ENCODE measurements at regions not wholly inside any gene's neighbourhood (a gene's known extent, or its start where the extent isn't known, plus 50 kb on each side); places are given as distances from the start of the nearest gene placed in this dataset.
A peak's percentile ranks its signal among the peaks of the same experiment; 100 is the strongest.
"Not testable (repeated sequence)": the region's sequence is repeated elsewhere in the genome, so short reads cannot be mapped to it uniquely, and the experiment has no call there.

DNA sequence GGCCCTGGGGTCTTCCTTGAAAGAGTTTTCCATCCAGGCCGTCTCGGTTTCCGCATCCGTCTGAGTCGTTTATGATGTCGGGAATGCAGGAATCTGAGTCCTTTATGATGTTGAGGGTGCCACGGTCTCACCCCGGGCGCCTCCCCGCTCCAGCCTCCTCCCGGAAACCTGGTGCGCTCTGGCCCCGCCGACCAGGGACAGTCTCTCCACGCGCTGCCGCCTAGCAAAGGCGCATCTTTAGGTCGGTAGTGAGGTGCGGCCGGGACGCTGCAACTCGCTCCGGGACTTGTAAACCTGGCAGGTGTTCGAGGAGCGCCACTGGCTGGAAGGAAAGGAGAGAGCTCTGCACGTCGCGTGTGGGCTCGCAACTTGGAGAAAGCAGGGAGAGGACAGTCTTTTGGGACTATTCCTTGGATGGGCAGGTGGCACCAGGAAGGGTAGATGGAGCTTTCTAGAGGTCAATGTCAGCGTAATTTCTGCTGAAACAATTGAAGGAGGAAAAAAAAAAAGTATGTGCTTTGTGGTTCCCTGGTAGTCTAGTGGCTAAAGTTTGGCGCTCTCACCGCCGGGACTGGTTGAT lies 132.0 kb downstream of the FAM72B start:
- DNase-seq: peak in 1 of 2 experiments; percentile 0

DNA sequence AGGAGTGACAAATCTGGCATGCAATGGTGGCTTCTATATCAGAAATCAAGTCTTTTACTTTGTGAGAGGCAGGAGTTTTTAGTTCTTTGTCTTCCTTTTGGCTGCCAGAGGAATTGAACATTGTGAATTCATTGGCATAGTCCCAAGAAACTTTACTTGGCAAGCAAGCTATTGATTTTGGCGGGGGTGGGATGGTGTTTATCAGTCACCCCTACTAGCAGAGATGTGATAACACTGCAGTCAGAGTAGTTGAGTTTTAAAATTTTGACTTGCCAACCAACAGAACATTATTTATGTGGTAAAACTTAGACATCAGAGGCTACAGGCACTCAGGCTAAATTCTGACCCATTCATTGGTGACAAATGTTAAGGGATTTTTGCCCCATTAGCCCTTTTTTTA lies 129.2 kb downstream of the FAM72B start:
- DNase-seq: not testable (repeated sequence)

DNA sequence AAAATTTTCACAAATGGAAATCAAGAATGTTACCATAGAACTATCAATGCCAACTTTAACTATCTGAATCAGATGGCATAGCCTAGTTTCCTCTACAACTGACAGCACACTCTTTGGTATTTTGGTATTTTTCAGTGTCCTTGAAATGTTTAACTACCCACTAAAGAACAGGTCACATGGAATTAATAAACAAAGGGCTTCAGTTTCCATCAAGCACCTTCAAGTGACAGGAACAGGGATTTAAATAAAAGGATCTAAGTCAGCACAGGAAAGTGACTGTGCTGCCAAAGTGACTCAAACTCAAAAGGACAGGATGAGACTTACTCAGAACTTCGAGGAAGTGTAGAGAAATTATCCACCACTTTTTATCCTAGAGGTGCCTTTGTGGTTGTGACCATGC lies 117.2 kb downstream of the FAM72B start:
- not testable (repeated sequence) for DNase-seq

DNA sequence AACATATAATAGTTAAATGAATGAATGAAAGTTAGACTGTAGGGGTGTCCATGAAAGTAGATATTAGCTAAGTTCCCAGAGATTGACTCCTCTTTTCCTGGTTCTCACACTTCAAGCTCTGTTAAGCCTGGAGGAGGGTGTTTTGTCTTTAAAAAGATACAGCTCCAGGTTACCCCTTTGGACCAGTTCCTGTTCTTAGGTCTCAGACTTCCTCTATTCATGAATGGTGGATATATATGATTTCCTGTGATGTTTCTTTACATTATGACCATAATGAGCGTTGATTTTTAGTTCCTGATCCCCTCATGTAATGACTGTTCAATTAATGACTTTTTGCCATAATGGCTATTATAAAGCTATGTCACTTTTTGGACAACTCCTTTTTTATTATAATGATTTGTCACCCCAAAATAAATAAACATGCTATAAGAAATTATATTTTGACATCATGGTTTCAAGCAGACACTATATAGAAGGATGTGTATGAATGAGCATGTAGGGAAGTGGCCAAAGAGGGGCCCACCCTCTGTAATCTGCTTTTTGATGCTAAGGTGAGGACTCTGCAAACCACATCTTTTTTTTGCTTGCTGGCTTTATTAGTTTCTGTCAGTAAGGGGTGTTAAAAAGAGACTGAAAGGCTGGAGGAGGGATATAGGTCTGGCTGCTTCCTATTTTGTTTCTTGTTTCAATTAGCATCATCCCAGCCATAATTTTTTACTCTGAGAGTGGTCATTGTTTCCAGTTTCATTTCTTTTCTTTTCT lies 115.2 kb downstream of the FAM72B start:
- not testable (repeated sequence) for DNase-seq

DNA sequence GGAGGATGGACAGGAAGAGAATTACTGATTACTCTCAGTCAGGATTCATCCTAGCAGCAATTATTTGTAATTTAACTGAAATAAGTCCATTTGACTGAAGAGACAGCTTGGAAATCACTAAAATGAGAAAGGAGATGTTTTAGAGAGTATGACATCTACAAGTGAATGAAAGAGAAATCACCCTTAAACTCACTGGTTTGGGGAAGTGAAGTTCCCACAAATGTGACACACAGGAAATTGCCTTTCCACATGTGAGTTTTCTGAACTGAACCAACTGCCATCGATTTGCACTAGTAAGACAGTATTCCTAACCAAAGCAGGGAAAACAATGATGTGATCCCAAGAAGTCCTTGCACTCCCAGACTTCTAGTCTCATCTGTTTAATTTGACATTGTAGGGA lies 110.3 kb downstream of the FAM72B start:
- DNase-seq: not testable (repeated sequence)

DNA sequence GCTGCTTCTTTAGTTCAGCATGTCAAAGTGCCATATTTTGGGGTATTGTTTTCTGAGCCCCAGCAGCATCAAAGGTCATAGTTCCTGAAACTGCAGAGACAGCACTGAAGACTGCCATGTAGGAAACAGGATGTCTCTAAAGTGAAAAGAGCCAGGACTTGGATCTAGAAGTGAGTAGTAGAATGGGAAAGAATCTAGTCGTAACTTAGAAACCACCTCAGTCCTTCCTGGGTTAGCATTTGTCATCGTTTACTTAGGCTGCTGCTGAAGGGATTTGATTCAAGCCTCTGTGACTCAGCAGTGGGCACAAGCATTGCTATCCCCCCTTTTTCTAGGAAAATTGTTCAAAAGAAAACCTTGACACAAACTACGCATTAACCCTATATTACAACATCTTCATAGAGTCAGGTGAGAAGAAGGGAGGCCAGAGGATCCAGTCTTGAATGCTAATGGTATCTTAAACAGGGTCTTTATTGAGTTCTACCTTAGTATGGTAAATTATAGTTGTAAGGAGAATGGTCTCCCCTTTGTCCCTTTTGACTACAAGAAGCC lies 108.8 kb downstream of the FAM72B start:
- not testable (repeated sequence) for DNase-seq

DNA sequence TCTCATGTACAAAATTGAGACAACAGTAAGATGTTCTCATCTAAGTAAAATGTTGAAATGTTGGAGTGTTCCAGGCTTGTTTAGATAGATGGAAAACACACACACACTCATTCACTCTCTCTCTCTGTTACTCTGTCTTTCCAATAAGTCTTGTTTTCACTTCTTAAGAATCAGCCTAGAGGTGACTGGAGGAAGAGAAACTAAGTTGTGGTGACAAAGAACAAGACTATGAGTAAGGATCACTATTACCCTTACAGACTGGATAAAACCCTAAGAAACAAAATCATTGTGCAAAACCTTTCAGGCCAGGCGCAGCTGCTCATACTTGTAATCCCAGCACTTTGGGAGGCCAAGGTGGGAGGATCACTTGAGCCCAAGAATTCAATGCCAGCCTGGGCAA lies 107.5 kb downstream of the FAM72B start:
- DNase-seq: not testable (repeated sequence)

DNA sequence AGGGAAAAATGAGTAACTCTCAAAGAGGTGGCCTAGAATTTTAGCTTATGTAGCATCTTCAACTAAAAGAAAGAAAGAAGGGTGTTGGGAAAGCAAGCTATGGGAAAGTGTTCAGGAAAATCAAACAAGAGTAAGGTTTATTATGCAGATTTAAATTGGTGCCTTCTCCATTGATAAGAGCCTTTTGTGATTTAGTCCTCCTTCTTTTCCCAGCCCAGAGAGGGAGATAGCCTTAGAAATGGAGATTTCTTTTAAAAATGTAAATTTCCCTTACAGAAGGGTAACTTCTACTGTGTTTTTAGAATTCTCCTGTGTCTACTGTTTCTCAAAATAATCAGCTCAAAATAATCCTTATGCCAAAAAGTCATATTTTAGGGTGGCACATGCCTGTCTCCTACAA lies 104.5 kb downstream of the FAM72B start:
- not testable (repeated sequence) for DNase-seq

DNA sequence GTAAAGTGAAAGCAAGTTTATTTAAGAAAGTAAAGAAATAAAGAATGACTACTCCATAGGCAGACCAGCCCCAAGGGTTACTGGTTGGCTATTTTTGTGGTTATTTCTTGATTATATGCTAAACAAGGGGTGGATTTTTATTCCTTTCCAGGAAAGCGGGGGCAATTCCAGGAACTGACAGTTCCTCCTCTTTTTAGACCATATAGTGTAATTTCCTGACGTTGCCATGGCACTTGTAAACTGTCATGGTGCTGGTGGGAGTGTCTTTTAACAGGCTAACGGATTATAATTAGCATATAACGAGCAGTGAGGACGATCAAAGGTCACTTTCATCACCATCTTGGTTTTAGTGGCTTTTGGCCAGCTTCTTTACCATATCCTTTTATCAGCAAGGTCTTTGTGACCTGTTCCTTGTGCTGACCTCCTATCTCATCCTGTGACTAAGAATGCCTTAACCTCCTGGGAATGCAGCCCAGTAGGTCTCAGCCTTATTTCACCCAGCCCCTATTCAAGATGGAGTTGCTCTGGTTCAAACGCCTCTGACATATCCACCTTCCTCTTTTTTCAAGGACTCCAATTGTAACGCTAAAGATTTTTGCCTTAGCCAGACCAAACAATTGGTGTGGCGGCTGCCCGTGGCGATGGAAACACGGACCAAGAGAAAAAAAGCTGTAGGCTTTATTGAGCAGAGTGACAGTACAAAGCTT lies 103.8 kb downstream of the FAM72B start:
- DNase-seq: peak in 1 of 2 experiments; percentile 0

DNA sequence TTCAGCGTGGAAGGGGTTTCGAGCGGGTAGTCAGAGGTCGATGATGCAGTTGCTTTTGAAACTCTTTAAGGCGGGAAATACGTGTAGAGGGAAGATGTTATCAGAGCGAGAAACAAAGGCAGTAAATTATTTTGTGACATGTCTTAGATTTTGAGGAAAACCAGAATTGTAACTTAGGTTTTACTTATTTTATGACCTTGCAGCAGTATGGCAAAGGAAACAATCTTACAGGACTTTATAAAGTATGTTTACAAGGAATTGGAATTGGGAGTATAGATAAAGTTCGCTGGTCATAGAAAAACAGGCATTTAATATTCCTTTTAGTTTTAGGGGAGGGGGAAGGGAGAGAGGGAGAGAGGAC lies 103.3 kb downstream of the FAM72B start:
- not testable (repeated sequence) for DNase-seq

DNA sequence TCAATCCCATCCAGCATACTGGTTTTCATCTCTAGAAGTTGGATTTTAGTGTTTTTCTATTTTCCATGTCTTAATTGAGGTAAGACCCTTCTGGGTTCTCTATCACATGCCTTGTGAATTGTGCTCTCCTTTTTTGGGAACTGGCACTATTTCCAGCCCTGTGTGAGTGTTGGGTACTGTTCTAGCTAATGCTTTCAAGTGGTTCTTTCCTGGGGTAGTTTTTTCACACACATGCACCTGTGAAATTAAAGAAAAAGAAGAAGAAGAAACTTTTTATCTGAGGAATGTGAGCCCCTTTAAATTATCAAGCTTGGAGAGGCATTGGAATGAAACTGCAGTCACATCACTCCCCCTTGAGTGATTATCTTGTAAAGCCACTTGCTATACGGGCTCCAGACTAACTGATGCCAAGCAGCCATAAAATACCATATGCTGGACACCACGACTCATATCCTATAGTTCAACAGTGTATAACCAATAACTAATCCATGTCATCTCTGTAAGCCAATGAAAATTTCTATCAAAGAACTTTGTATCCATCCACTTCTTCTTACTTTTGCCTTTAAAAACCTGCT lies 102.4 kb downstream of the FAM72B start:
- not testable (repeated sequence) for DNase-seq

DNA sequence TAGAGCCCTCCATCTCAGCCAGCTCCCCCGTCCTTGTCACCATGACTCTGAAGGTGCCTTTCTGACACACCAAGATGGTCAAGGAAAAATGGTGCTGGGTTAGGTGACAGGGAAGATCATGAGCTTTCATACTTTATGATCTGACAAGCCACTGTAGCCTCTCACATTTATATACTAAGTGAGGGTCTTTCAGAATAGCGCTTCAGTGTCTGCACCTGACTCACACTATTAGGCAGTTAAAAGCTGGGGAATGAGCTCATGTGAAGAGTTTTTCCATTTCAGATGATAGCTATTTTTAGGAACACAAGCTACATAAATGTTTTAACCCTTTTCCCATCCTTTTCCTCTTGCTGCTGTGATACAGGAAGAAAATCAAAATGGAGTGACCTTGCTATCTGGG lies 101.1 kb downstream of the FAM72B start:
- not testable (repeated sequence) for DNase-seq

DNA sequence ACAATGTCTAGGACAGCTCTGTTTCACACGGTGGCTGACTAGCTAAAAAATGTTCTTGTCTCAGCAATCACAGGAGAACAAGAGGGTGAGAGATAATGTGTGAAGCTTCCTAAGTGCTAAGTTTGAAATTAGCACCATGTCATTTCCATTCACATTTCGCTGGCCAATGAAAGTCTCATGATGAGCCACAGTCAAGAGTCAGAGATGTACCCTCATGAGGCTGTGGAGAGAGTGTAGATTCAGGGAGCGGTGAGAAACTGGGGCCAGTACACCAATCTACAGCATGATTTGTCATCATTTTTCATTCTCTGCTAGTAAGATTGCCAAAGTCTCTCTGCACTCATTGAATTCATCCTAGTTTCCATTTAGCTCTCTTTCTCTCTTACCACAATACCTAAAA lies 97.9 kb downstream of the FAM72B start:
- DNase-seq: not testable (repeated sequence)

DNA sequence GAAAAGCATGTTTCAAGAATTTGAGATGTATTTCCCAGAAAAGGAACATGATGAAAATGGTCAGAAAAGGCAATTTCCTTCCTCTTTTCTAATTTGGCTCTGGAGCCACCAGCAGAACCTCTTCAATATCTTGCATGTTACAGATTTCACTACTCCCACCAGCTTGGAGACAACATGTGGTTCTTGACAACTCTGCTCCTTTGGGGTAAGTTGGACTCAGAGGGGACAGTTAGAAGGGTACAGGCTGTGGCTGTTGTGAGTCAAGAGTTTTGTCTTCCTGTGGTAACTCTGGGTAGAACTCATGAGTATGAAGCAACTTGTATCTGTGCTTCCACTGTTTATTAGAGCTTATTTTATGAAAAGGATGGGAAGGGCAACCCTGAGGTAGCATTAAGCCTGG lies 96.9 kb downstream of the FAM72B start:
- DNase-seq: not testable (repeated sequence)

DNA sequence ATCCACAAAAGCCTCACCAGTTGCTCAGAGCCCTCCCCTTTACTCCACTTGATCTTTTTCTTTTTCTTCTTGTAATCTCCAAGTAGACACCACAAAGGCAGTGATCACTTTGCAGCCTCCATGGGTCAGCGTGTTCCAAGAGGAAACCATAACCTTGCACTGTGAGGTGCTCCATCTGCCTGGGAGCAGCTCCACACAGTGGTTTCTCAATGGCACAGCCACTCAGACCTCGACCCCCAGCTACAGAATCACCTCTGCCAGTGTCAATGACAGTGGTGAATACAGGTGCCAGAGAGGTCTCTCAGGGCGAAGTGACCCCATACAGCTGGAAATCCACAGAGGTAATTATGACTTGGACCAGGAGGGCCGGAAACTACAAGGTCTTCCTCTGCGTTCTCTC lies 95.6 kb downstream of the FAM72B start:
- not testable (repeated sequence) for DNase-seq

DNA sequence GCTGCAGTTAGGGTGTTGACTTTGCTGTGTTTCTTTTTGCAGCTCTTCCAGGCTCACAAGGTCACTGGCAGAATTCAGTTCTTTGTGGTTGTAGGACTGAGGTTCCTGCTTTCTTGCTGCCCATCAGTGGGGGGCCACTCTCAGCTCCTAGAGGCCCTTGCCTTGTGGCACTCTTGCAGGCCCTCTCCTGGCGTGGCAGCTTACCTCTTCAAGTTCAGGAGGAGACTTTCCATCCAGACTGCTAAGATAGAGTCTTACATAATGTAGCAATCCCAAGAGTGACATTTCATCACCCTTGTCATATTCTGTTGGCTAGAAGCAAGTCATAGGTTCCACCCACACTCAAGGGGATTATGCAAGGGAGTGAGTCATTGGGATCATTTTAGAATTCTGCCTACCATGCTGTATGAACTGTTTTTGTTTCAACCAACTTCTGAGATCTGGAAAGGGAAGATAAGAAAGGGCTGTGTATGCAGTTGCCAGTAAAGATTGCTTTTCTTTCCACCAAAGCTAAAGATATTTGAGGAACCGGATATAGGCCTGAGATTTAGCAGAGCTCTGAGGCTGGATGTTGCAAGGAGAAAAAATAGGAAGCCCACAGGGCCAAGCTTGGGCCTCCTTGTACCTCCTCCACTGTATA lies 91.7 kb downstream of the FAM72B start:
- not testable (repeated sequence) for DNase-seq

DNA sequence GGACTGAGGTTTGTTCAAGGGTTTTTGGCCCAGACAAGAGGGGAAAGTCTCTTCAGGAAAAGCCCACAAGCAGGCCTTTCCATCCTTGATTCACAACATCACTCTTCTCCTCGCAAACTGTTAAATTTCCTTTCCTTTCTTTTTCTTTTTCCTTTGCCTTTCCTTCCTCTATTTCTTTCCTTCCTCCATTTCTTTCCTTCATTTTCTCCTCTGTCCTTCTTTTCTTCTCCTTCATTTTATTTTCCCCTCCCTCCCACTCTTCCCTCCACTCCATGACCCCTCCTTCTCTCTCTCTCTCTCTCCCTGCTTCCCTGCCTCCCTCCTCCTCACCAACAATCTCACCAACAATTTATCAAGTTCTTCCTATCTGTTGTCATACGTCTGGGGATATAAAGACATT lies 89.1 kb downstream of the FAM72B start:
- DNase-seq: not testable (repeated sequence)

DNA sequence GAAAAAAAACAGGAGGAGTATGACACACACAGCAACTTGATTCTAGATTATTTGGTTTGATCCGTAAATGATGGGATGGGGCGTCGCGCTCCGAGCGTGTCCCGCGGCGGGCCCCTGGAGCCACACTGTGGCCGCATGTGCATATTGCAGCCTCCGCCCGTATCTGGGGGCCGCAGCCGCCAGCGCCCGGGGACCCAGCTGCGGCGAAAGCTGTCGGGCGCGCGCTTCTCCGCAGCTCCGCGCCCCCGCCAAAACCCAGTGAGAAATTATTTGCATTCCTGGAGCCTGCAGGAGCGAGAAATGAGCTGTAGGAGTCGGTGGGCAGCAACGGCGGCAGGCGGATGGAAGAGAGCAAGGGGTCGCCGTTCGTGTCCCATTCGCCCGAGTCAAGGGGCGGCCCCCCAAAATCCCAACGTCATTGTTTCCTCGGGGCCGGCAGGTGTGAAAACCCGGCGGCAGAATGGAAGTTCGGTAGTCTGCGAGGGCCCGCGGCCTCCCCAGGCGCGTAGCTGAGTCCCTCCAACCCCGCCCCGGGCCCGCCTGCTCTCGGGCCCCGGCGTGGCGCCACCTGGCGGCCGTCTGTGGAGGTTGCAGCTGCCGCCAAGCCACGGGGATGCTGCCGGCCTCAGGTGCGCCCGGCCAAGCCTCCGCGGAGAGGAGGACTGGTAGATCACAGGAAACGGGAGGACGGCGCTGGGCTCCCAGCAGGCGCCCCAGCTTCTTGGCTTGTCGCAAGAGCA lies 86.8 kb downstream of the FAM72B start:
- peak; percentile 75 for DNase-seq

DNA sequence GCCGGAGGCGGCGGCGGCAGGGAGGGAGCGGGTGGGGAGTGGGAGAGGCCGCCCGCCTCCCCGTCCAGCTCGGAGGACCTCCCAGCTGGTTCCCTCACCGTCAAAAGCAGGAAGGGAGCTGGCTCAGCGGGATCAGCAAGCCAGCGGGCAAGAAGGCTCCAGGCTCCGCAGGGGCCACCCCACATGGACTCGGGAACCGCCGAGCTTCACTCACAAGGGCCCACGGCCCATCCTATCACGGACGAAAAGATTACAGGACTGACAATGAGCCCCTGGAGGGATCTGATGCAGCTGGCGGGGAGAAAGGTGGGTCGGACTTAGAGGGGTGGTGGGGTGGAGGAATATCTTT lies 86.3 kb downstream of the FAM72B start:
- DNase-seq: peak in 1 of 2 experiments; percentile 0

DNA sequence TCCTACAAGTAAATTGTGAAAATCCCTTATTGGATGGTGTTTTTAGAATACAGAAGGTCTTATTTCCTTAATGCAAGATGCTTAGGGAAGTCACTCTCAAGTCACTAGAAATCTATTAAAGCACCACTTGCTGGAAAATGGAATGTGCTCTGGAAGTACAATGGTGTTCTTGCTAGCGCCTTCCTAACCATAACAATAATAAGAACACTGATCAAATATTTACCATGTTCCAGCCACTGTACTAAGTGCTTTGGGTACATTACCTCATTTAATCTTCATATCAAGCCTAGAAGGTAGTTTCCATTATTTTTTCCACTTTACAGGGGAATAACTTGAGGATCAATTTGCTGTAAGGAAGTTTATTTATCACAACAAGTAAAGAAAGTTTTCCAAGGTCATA lies 75.1 kb downstream of the FAM72B start:
- DNase-seq: not testable (repeated sequence)

DNA sequence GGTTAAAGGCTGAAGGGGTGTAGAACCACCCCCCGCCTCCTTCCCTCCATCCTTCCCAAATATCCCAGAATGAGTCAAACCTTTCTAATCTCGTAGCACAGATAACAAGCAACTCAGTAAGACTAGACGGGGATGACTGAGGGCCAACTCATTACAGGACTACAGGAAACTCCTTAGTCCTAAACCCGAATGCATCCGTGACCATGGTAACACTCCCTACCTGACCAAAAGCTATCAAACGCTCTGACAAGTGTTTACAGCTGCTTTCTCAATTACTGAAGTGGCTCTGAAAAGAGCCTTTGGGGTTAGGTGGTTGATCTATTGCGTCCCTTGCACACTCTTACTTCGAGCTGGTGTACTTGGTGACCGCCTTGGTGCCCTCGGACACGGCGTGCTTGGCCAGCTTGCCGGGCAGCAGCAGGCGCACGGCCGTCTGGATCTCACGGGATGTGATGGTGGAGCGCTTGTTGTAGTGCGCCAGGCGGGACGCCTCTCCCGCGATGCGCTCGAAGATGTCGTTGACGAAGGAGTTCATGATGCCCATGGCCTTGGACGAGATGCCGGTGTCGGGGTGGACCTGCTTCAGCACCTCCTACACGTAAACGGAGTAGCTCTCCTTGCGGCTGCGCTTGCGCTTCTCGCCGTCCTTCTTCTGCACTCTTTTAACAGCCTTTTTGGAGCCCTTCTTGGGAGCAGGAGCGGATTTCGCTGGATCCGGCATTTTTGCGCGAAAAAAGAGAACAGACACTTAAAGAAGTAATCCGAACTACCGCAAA lies 67.4 kb downstream of the FAM72B start:
- DNase-seq: not testable (repeated sequence)

Data from activated CD4-positive, alpha-beta T cell treated with anti-CD3 and anti-CD28 coated beads, Interleukin-2, amount 50 U/mL, for 4 hours (primary cell).